Vagina (tissue), 2 donors: ENCODE measurements at regions not wholly inside any gene's neighbourhood (a gene's known extent, or its start where the extent isn't known, plus 50 kb on each side); places are given as distances from the start of the nearest gene placed in this dataset.

Experiments
- CTCF ChIP-seq, 3 experiments: fragments of 450-650 bp in 2 of 3; fragments of 200-600 bp in 1 of 3; sonication (generic) in 1 of 3; IDR thresholded peaks; one replicate each; pipeline ENCODE4 v1.5.1; 2017 to 2019; ENCODE audit warnings: antibody characterized with exemption in 3 of 3, mild to moderate bottlenecking in 2 of 3, moderate library complexity in 2 of 3
- POLR2A ChIP-seq, 2 donors: fragments of 450-650 bp; IDR thresholded peaks; one replicate each; pipeline ENCODE4 v1.6.1; 2017; ENCODE audit warnings: antibody characterized with exemption in 2 of 2, mild to moderate bottlenecking in 2 of 2, moderate library complexity in 2 of 2
- POLR2AphosphoS5 ChIP-seq, 2 donors: sonication (generic); formaldehyde crosslinking; IDR thresholded peaks; one replicate each; pipeline ENCODE4 v1.9.0; 2017; ENCODE audit warnings: antibody characterized with exemption in 2 of 2, mild to moderate bottlenecking in 2 of 2, low read depth in 1 of 2; ENCODE audit not compliant: insufficient read depth in 1 of 2

GRCh38 chr5:3124410-3124809, 372.9 kb upstream of the IRX2 start:
- no peak for TF ChIP-seq POLR2A (IDR thresholded peaks at IDR 0.05)
- no peak for TF ChIP-seq CTCF (IDR thresholded peaks at IDR 0.05)
- no peak for TF ChIP-seq POLR2AphosphoS5 (IDR thresholded peaks at IDR 0.05; ENCODE audit: insufficient read depth in 1 of 2, low read depth in 1 of 2)
